HG02885 (cell line): ENCODE measurements at regions not wholly inside any gene's neighbourhood (a gene's known extent, or its start where the extent isn't known, plus 50 kb on each side); places are given as distances from the start of the nearest gene placed in this dataset.

ENCODE experiments used
- ATAC-seq: cut with Tn5 transposase; IDR thresholded peaks from one replicate; pipeline ENCODE4 v1.9.1; 2021; ENCODE audit warnings: mild to moderate bottlenecking; ENCODE audit not compliant: unreplicated experiment, poor library complexity

GRCh38 chr3:34218706-34219385, 420.4 kb downstream of the PDCD6IP start:
- ATAC-seq, result no peak

GRCh38 chr3:34219556-34219955, 421.1 kb downstream of the PDCD6IP start:
- ATAC-seq, result no peak

GRCh38 chr3:34225821-34226366, 427.5 kb downstream of the PDCD6IP start:
- no peak for ATAC-seq

GRCh38 chr3:34229876-34230275, 431.4 kb downstream of the PDCD6IP start:
- no peak for ATAC-seq

GRCh38 chr3:34235096-34235495, 436.7 kb downstream of the PDCD6IP start:
- no peak for ATAC-seq

GRCh38 chr3:34237946-34238345, 439.5 kb downstream of the PDCD6IP start:
- ATAC-seq, result no peak

GRCh38 chr3:34238407-34238806, 440.0 kb downstream of the PDCD6IP start:
- no peak for ATAC-seq

GRCh38 chr3:34239287-34239686, 440.9 kb downstream of the PDCD6IP start:
- ATAC-seq, result no peak

GRCh38 chr3:34239875-34240274, 441.4 kb downstream of the PDCD6IP start:
- ATAC-seq, result no peak

GRCh38 chr3:34247401-34247800, 449.0 kb downstream of the PDCD6IP start:
- ATAC-seq, result no peak

GRCh38 chr3:34248352-34248751, 449.9 kb downstream of the PDCD6IP start:
- ATAC-seq, result peak; percentile 73

- no peak for ATAC-seq
These were observed 455.9 kb downstream of the PDCD6IP start for GRCh38 chr3:34254285-34254684.

- ATAC-seq, result no peak
These were observed 457.6 kb downstream of the PDCD6IP start for GRCh38 chr3:34256021-34256420.

GRCh38 chr3:34256791-34257190, 458.4 kb downstream of the PDCD6IP start:
- ATAC-seq, result no peak

- ATAC-seq, result no peak
These were observed 460.0 kb downstream of the PDCD6IP start for GRCh38 chr3:34258271-34258998.

GRCh38 chr3:34260271-34261000, 462.0 kb downstream of the PDCD6IP start:
- peak; percentile 47 for ATAC-seq

- no peak for ATAC-seq
These were observed 462.6 kb downstream of the PDCD6IP start for GRCh38 chr3:34261001-34261385.

GRCh38 chr3:34263101-34263621, 464.7 kb downstream of the PDCD6IP start:
- ATAC-seq, result no peak

- ATAC-seq, result no peak
These were observed 466.1 kb downstream of the PDCD6IP start for GRCh38 chr3:34264337-34265041.

GRCh38 chr3:34267088-34267487, 468.7 kb downstream of the PDCD6IP start:
- no peak for ATAC-seq
